H1 (cell line): ENCODE measurements at regions not wholly inside any gene's neighbourhood (a gene's known extent, or its start where the extent isn't known, plus 50 kb on each side); places are given as distances from the start of the nearest gene placed in this dataset.

ENCODE experiments used
- CTCF ChIA-PET: fragments of 300-600 bp; sonication (Branson Sonifier 250); formaldehyde crosslinking; loops from one replicate; lab custom pipeline; 2021; ENCODE audit not compliant: partially characterized antibody; lab: Charles Lee
- POLR2A ChIA-PET: fragments of 300-600 bp; sonication (Branson Sonifier 250); formaldehyde crosslinking; loops from one replicate; lab custom pipeline; 2021; ENCODE audit warnings: inconsistent platforms; ENCODE audit not compliant: partially characterized antibody; lab: Charles Lee
- DNase-seq, 2 experiments: peaks; one replicate each; pipeline versions ENCODE4 v3.0.0 to v3.0.0-alpha.2; 2010 to 2022; ENCODE audit warnings: low spot score in 2 of 2, low read depth in 1 of 2, mixed read lengths in 1 of 2
- FAIRE-seq: peaks from 2 replicates; lab custom pipeline; 2011; peaks lifted over from hg19 to GRCh38; lab: Jason Lieb, UNC
- H2AFZ ChIP-seq: 2 replicates; pipeline ENCODE4 v1.8.1; 2012; ENCODE audit warnings: low read length, inconsistent platforms
- H2AK5ac ChIP-seq: 2 replicates; pipeline ENCODE4 v1.6.1; 2013; ENCODE audit warnings: low read depth, low read length
- H2BK120ac ChIP-seq: replicated peaks from 2 replicates; pipeline ENCODE3; 2013; ENCODE audit warnings: low read depth, low read length, inconsistent platforms
- H2BK12ac ChIP-seq: 2 replicates; pipeline ENCODE4 v1.6.1; 2013; ENCODE audit warnings: low read depth, low read length
- H2BK15ac ChIP-seq: 2 replicates; pipeline ENCODE4 v1.6.1; 2013; ENCODE audit warnings: low read length
- H2BK20ac ChIP-seq: 2 replicates; pipeline ENCODE4 v1.6.1; 2013; ENCODE audit warnings: low read length
- H2BK5ac ChIP-seq: 2 replicates; pipeline ENCODE4 v1.6.1; 2013; ENCODE audit warnings: low read depth, low read length
- H3K14ac ChIP-seq: 2 replicates; pipeline ENCODE4 v1.6.1; 2013; ENCODE audit warnings: inconsistent platforms; ENCODE audit not compliant: insufficient read length
- H3K18ac ChIP-seq: 2 replicates; pipeline ENCODE4 v1.6.1; 2013; ENCODE audit warnings: low read length; ENCODE audit errors: extremely low read depth
- H3K23ac ChIP-seq: 2 replicates; pipeline ENCODE4 v1.6.1; 2013; ENCODE audit warnings: inconsistent platforms; ENCODE audit not compliant: insufficient read length
- H3K23me2 ChIP-seq: 2 replicates; pipeline ENCODE4 v1.6.1; 2013; ENCODE audit warnings: low read depth, low read length
- H3K27ac ChIP-seq: 2 replicates; pipeline ENCODE4 v1.6.1; 2011; ENCODE audit warnings: low read depth, low read length, inconsistent platforms
- H3K27me3 ChIP-seq, 4 experiments: replicated peaks in 1 of 4; 1 replicate in 1 of 4; 2 replicates in 3 of 4; pipeline versions ENCODE4 v1.6.1 to v1.8.1; 2011 to 2013; ENCODE audit warnings: low read length in 3 of 4, mild to moderate bottlenecking in 3 of 4, inconsistent platforms in 2 of 4, mixed read lengths in 2 of 4, moderate library complexity in 1 of 4; ENCODE audit not compliant: control insufficient read depth in 3 of 4, insufficient read depth in 3 of 4; ENCODE audit errors: extremely low read depth in 1 of 4
- H3K36me3 ChIP-seq, 4 experiments: 2 replicates each; pipeline versions ENCODE4 v1.6.1 to v1.8.1; 2011 to 2013; ENCODE audit warnings: mild to moderate bottlenecking in 4 of 4, low read length in 3 of 4, moderate library complexity in 2 of 4, control low read depth in 1 of 4, inconsistent platforms in 1 of 4; ENCODE audit not compliant: insufficient read depth in 4 of 4, control insufficient read depth in 2 of 4
- H3K4ac ChIP-seq: replicated peaks from 2 replicates; pipeline ENCODE3; 2013; ENCODE audit warnings: low read length, low read depth, mixed read lengths, inconsistent platforms; ENCODE audit not compliant: insufficient read length
- H3K4me1 ChIP-seq, 4 experiments: replicated peaks in 1 of 4; 1 replicate in 1 of 4; 2 replicates in 3 of 4; pipeline versions ENCODE4 v1.6.1 to v1.8.1; 2011 to 2013; ENCODE audit warnings: low read length in 3 of 4, inconsistent platforms in 2 of 4, mixed read lengths in 1 of 4; ENCODE audit not compliant: insufficient read depth in 4 of 4, control insufficient read depth in 3 of 4
- H3K4me2 ChIP-seq, 2 experiments: 2 replicates each; pipeline versions ENCODE4 v1.6.1 to v1.8.1; 2011 to 2013; ENCODE audit warnings: low read depth in 2 of 2, low read length in 2 of 2, control low read depth in 1 of 2, inconsistent platforms in 1 of 2, mild to moderate bottlenecking in 1 of 2; ENCODE audit not compliant: insufficient read depth in 1 of 2
- H3K4me3 ChIP-seq, 4 experiments: fragments of 200-600, 300-600 bp in 1 of 4; sonication (generic), shearing (Covaris generic), sonication (Bioruptor Twin) in 1 of 4; 2 replicates each; pipeline versions ENCODE4 v1.5.1 to v1.8.1; 2011 to 2016; ENCODE audit warnings: low read length in 4 of 4, low read depth in 3 of 4, control low read depth in 2 of 4, inconsistent platforms in 2 of 4, mild to moderate bottlenecking in 2 of 4, mixed read lengths in 1 of 4, moderate library complexity in 1 of 4; ENCODE audit not compliant: insufficient read depth in 2 of 4; ENCODE audit errors: extremely low read depth in 1 of 4
- H3K56ac ChIP-seq: replicated peaks from 2 replicates; pipeline ENCODE3; 2013; ENCODE audit warnings: low read depth, mild to moderate bottlenecking, mixed read lengths, low read length, inconsistent platforms; ENCODE audit not compliant: insufficient read length
- H3K79me1 ChIP-seq: 2 replicates; pipeline ENCODE4 v1.6.1; 2013; ENCODE audit warnings: low read depth, low read length, control low read depth
- H3K79me2 ChIP-seq, 2 experiments: 2 replicates each; pipeline versions ENCODE4 v1.6.1 to v1.8.1; 2012 to 2013; ENCODE audit warnings: low read length in 2 of 2, mild to moderate bottlenecking in 2 of 2, inconsistent platforms in 1 of 2; ENCODE audit not compliant: insufficient read depth in 2 of 2, control insufficient read depth in 1 of 2
- H3K9ac ChIP-seq, 4 experiments: replicated peaks in 1 of 4; 1 replicate in 1 of 4; 2 replicates in 3 of 4; pipeline versions ENCODE4 v1.6.1 to v1.8.1; 2011 to 2013; ENCODE audit warnings: low read depth in 3 of 4, low read length in 3 of 4, control low read depth in 2 of 4, mild to moderate bottlenecking in 2 of 4, moderate library complexity in 2 of 4, inconsistent platforms in 1 of 4; ENCODE audit errors: extremely low read depth in 1 of 4
- H3K9me3 ChIP-seq, 2 experiments: 2 replicates each; pipeline versions ENCODE4 v1.6.1 to v1.8.1; 2012 to 2013; ENCODE audit warnings: mild to moderate bottlenecking in 2 of 2, moderate library complexity in 2 of 2, control low read depth in 1 of 2, inconsistent platforms in 1 of 2, low read depth in 1 of 2, low read length in 1 of 2, mixed read lengths in 1 of 2; ENCODE audit not compliant: insufficient read depth in 2 of 2
- H4K20me1 ChIP-seq, 2 experiments: replicated peaks in 1 of 2; 2 replicates each; pipeline versions ENCODE3 to v1.8.1; 2011 to 2013; ENCODE audit warnings: inconsistent platforms in 2 of 2, low read length in 2 of 2, mild to moderate bottlenecking in 1 of 2; ENCODE audit not compliant: insufficient read depth in 2 of 2, control insufficient read depth in 1 of 2
- H4K5ac ChIP-seq: 2 replicates; pipeline ENCODE4 v1.6.1; 2013; ENCODE audit warnings: low read length, low read depth, mixed read lengths, inconsistent platforms; ENCODE audit not compliant: insufficient read length
- H4K8ac ChIP-seq: 2 replicates; pipeline ENCODE4 v1.8.0; 2013; ENCODE audit warnings: mild to moderate bottlenecking, moderate library complexity, low read length, inconsistent platforms; ENCODE audit not compliant: insufficient read depth; ENCODE audit errors: extremely low read depth
- H4K91ac ChIP-seq: replicated peaks from 2 replicates; pipeline ENCODE3; 2013; ENCODE audit warnings: low read length, mixed read lengths, inconsistent platforms; ENCODE audit not compliant: insufficient read length
- ASH2L ChIP-seq: fragments of 200-600, 300-600 bp; sonication (generic); IDR thresholded peaks from one replicate; pipeline ENCODE4 v1.7.1; 2017; ENCODE audit warnings: low read length
- POU5F1 ChIP-seq: IDR thresholded peaks from 2 replicates; pipeline ENCODE4 v1.6.1; 2011; ENCODE audit warnings: low read depth, mild to moderate bottlenecking, low read length, moderate library complexity
- WGBS, 2 experiments: shearing (Covaris generic) in 1 of 2; methylation state at CpG; one replicate each; pipeline versions ENCODE4 v1.1.6 to v1.1.7; 2013 to 2015; ENCODE audit warnings: low lambda C conversion rate in 2 of 2, mixed read lengths in 2 of 2, inconsistent platforms in 1 of 2, low coverage in 1 of 2, missing lambda C conversion rate in 1 of 2; ENCODE audit not compliant: insufficient replicate concordance in 2 of 2, insufficient coverage in 1 of 2, insufficient read length in 1 of 2; ENCODE audit errors: extremely low coverage in 1 of 2, missing lambda C conversion rate in 1 of 2; 5-methylcytosine and 5-hydroxymethylcytosine counted together

DNA sequence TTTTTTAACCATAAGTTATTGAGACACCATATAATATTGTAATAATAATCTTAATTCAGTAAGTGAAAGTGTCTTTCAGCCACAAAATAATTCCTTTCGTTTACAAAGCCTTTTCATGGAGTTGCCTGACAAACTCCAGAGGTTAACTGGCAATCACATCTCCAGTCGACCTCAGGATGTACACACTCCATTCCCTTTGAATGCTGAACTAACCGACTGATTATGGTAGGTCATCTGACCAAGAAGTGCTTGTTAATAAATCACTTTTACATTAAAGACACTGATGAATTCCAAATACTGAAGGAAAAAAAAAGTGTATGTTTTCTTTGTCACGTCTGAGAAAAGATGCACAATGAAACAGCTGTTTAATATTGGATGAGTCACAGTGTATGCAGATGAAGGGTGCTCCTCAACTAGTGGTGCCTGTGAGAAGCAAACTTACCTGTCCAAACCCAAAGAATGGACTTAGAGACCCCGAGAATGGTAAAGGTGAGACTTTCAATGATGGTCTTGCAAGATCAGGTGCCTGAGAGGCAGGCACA is 348.1 kb upstream of the VWC2 start:
- Histone ChIP-seq H3K14ac (no peak overlapping the region), H3K4me1 (no peaks in the 10 kb centered on the region), H2BK12ac (no peak overlapping the region), H2BK20ac (no peak overlapping the region), H3K4ac (no peak overlapping the region), H3K4me2 (no peak overlapping the region), H2AFZ (no peak overlapping the region), H3K36me3 (no peaks in the 10 kb centered on the region), H2BK5ac (no peak overlapping the region), H2AK5ac (no peak overlapping the region), H3K27ac (no peak overlapping the region), H4K20me1 (no peaks in the 10 kb centered on the region), H2BK120ac (no peak overlapping the region), H3K9me3 (no peaks in the 10 kb centered on the region), H3K23me2 (no peaks in the 10 kb centered on the region), H4K91ac (no peak overlapping the region), H3K4me3 (no peak overlapping the region), H3K56ac (no peak overlapping the region), H3K27me3 (no peaks in the 10 kb centered on the region), H3K18ac (no peak overlapping the region), H3K23ac (no peak overlapping the region), H3K79me2 (no peaks in the 10 kb centered on the region), H3K9ac (no peak overlapping the region), H4K8ac (no peak overlapping the region), H3K79me1 (no peaks in the 10 kb centered on the region), H4K5ac (no peak overlapping the region), H2BK15ac (no peak overlapping the region)
- ChIA-PET POLR2A (no interaction called here), CTCF (interaction anchor here (0.6 kb wide), 1 partner anchor 351 kb away, joined by 3 read pairs; no protein-coding TSS in a partner anchor)
- TF ChIP-seq ASH2L, result no peak
- TF ChIP-seq POU5F1, result no peak
- FAIRE-seq, result no peak
- WGBS, 2 experiments, result 87% methylated on average over 5 of the region's 5 CpGs; no CpG with 5 or more reads in 1 of the 2 experiments
- DNase-seq, result no peak
